ENCODE measurements at regions not wholly inside any gene's neighbourhood (a gene's known extent, or its start where the extent isn't known, plus 50 kb on each side); places are given as distances from the start of the nearest gene placed in this dataset.
A peak's percentile ranks its signal among the peaks of the same experiment; 100 is the strongest.

DNA sequence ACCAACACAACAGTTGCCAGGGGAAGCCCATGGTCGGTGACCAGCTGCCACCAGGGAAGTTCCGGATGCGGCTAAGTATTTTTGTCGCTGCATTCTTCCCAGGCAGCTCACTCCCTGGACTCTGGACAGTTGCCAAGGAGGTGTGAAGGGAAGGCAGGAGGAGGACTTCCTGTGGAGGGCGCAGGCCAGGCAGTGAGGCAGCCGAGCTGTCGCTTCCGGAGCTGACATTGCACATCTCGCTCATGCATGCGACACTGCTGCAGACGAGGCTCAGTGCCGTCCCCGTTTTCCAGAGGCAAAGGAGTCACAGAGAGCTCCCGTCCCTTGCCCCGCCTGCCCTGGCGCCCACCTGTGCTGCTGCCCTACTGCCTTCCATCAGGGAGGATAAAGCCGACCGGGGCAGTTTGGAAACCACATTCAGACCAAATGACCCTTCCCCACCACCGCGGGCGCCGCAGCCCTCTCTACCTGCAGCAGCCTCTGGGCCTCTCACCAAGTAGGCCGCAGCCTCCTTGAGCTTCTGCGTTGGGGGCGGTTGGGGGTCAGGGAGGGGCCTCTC lies 81.4 kb downstream of the NENF start:
- 32% methylated on average over 18 of the region's 25 CpGs for WGBS (ENCODE audit: insufficient coverage)
- no peaks in the 10 kb centered on the region for H4K20me1 ChIP-seq (ENCODE audit: insufficient read depth, low read length)
- H3K9ac ChIP-seq (ENCODE audit: insufficient read depth, low read length, poor library complexity, severe bottlenecking), result peak overlapping the region; percentile 32
- no peaks in the 10 kb centered on the region for H3K36me3 ChIP-seq (replicated peaks in 1 of 2; ENCODE audit: control insufficient read depth in 1 of 2, insufficient read depth in 2 of 2, low read length in 2 of 2)
- no peaks in the 10 kb centered on the region for H3K9me3 ChIP-seq (replicated peaks in 1 of 2; ENCODE audit: control insufficient read depth in 1 of 2, insufficient read depth in 1 of 2, low read length in 2 of 2)
- TF ChIP-seq, protein P1, sequence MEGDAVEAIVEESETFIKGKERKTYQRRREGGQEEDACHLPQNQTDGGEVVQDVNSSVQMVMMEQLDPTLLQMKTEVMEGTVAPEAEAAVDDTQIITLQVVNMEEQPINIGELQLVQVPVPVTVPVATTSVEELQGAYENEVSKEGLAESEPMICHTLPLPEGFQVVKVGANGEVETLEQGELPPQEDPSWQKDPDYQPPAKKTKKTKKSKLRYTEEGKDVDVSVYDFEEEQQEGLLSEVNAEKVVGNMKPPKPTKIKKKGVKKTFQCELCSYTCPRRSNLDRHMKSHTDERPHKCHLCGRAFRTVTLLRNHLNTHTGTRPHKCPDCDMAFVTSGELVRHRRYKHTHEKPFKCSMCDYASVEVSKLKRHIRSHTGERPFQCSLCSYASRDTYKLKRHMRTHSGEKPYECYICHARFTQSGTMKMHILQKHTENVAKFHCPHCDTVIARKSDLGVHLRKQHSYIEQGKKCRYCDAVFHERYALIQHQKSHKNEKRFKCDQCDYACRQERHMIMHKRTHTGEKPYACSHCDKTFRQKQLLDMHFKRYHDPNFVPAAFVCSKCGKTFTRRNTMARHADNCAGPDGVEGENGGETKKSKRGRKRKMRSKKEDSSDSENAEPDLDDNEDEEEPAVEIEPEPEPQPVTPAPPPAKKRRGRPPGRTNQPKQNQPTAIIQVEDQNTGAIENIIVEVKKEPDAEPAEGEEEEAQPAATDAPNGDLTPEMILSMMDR (IDR thresholded peaks at IDR 0.05), result no peak
- H3K27ac Mint-ChIP-seq, result peak overlapping the region in 4 of 7 donors; percentile 32 to 76 (median 70)
- peaks cover 0 to 12% of the 10 kb centered on the region in 2 donors for H3K36me3 Mint-ChIP-seq
- no peaks in the 10 kb centered on the region for H3K79me2 ChIP-seq (ENCODE audit: insufficient read depth, low read length)
- H3K27me3 ChIP-seq (ENCODE audit: control insufficient read depth in 2 of 2, insufficient read depth in 2 of 2, low read length in 2 of 2), result peaks cover 37 to 59% of the 10 kb centered on the region in 2 donors
- peak overlapping the region; percentile 70 for H2AFZ ChIP-seq (ENCODE audit: insufficient read depth, low read depth, low read length, poor library complexity, severe bottlenecking)
- peaks cover 10 to 12% of the 10 kb centered on the region in 2 donors for H3K4me1 ChIP-seq (ENCODE audit: control insufficient read depth in 1 of 2, insufficient read depth in 2 of 2, low read length in 2 of 2)
- peaks cover 0 to 24% (median 2%) of the 10 kb centered on the region in 7 donors for H3K9me3 Mint-ChIP-seq
- H3K4me2 ChIP-seq (replicated peaks; ENCODE audit: extremely low read depth, low read length, poor library complexity, severe bottlenecking), result peak overlapping the region; percentile 51
- H3K4me3 ChIP-seq (replicated peaks in 1 of 3; ENCODE audit: low read depth in 2 of 3, low read length in 3 of 3), result peak overlapping the region in 1 of 3 experiments; percentile 32
- intact Hi-C loops (cut with micrococcal nuclease), result loop anchor here in 1 of 2 donors (2.0 kb wide), 1 partner anchor 17 kb away; no protein-coding TSS in a partner anchor
- peaks cover 13% of the 10 kb centered on the region for H3K4me1 Mint-ChIP-seq
- H3K27me3 Mint-ChIP-seq (ENCODE audit: low read depth in 3 of 3), result peaks cover 61 to 78% (median 75%) of the 10 kb centered on the region in 3 donors
- H3K4me3 Mint-ChIP-seq, result peak overlapping the region; percentile 58 to 88
- peak; percentile 47 to 78 (median 65) for DNase-seq
- no peak overlapping the region for H3K27ac ChIP-seq (ENCODE audit: low read depth in 1 of 2, low read length in 2 of 2)

DNA sequence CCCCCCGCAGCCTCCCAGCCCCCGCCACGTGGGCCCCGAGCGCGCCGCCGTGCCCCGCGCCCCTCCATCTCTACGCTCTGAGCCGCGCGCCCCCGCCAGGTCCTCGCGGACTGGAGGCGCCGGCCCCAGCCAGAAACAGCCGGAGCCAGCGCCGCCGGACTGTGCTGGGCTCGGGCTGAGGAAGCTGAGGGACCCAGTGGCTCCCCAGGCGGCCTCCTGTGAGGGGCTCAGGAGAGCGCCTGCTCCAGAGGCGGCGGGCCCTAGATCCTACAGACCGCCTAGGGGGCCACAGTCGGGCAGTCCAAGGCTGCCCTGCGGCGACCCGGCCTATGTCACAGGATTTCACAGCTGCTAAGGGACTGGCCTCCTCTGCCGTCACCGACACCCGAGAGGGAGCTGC lies 82.1 kb downstream of the NENF start:
- Histone ChIP-seq H3K27ac (ENCODE audit: low read depth in 1 of 2, low read length in 2 of 2) (no peak overlapping the region), H2AFZ (ENCODE audit: insufficient read depth, low read depth, low read length, poor library complexity, severe bottlenecking) (peak overlapping the region; percentile 70), H3K4me1 (ENCODE audit: control insufficient read depth in 1 of 2, insufficient read depth in 2 of 2, low read length in 2 of 2) (peaks cover 10 to 12% of the 10 kb centered on the region in 2 donors), H4K20me1 (ENCODE audit: insufficient read depth, low read length) (no peaks in the 10 kb centered on the region), H3K27me3 (ENCODE audit: control insufficient read depth in 2 of 2, insufficient read depth in 2 of 2, low read length in 2 of 2) (peaks cover 37 to 59% of the 10 kb centered on the region in 2 donors), H3K4me3 (replicated peaks in 1 of 3; ENCODE audit: low read depth in 2 of 3, low read length in 3 of 3) (peak overlapping the region in 1 of 3 experiments; percentile 32), H3K9ac (ENCODE audit: insufficient read depth, low read length, poor library complexity, severe bottlenecking) (peak overlapping the region; percentile 32), H3K79me2 (ENCODE audit: insufficient read depth, low read length) (no peaks in the 10 kb centered on the region), H3K9me3 (replicated peaks in 1 of 2; ENCODE audit: control insufficient read depth in 1 of 2, insufficient read depth in 1 of 2, low read length in 2 of 2) (no peaks in the 10 kb centered on the region), H3K4me2 (replicated peaks; ENCODE audit: extremely low read depth, low read length, poor library complexity, severe bottlenecking) (peak overlapping the region; percentile 51), H3K36me3 (replicated peaks in 1 of 2; ENCODE audit: control insufficient read depth in 1 of 2, insufficient read depth in 2 of 2, low read length in 2 of 2) (no peaks in the 10 kb centered on the region)
- Mint-ChIP-seq H3K27ac (peak overlapping the region in 1 of 7 donors; percentile 76), H3K36me3 (peaks cover 0 to 12% of the 10 kb centered on the region in 2 donors), H3K9me3 (peaks cover 0 to 24% (median 2%) of the 10 kb centered on the region in 7 donors), H3K4me1 (peaks cover 13% of the 10 kb centered on the region), H3K27me3 (ENCODE audit: low read depth in 3 of 3) (peaks cover 61 to 75% (median 71%) of the 10 kb centered on the region in 3 donors), H3K4me3 (peak overlapping the region in 1 of 2 donors; percentile 88)
- TF ChIP-seq, protein P1 (IDR thresholded peaks at IDR 0.05), result no peak
- WGBS (ENCODE audit: insufficient coverage), result 13% methylated on average over 35 of the region's 36 CpGs
- peak in 2 of 3 donors; percentile 18 to 31 for DNase-seq
- intact Hi-C loops (cut with micrococcal nuclease), result loop anchor here in 1 of 2 donors (2.0 kb wide), 1 partner anchor 18 kb away; no protein-coding TSS in a partner anchor

All from CD14-positive monocyte (primary cell).